ENCODE measurements at regions not wholly inside any gene's neighbourhood (a gene's known extent, or its start where the extent isn't known, plus 50 kb on each side); places are given as distances from the start of the nearest gene placed in this dataset.

GRCh38 chr6:51273228-51273961, 454.7 kb downstream of the TFAP2B start:
- no peak for TF ChIP-seq CTCF (IDR thresholded peaks at IDR 0.05; ENCODE audit: borderline replicate concordance, insufficient read depth, low read depth, low read length)
- H3K4me3 ChIP-seq (ENCODE audit: low read depth, low read length) = no peak overlapping the region

GRCh38 chr6:51277474-51277873, 458.8 kb downstream of the TFAP2B start:
- no peak for TF ChIP-seq CTCF (IDR thresholded peaks at IDR 0.05; ENCODE audit: borderline replicate concordance, insufficient read depth, low read depth, low read length)
- no peak overlapping the region for H3K4me3 ChIP-seq (ENCODE audit: low read depth, low read length)

GRCh38 chr6:51282026-51282425, 463.4 kb downstream of the TFAP2B start:
- no peak overlapping the region for H3K4me3 ChIP-seq (ENCODE audit: low read depth, low read length)
- no peak for TF ChIP-seq CTCF (IDR thresholded peaks at IDR 0.05; ENCODE audit: borderline replicate concordance, insufficient read depth, low read depth, low read length)

- no peak for TF ChIP-seq CTCF (IDR thresholded peaks at IDR 0.05; ENCODE audit: borderline replicate concordance, insufficient read depth, low read depth, low read length)
- no peak overlapping the region for H3K4me3 ChIP-seq (ENCODE audit: low read depth, low read length)
Observed at GRCh38 chr6:51283723-51284355, 465.2 kb downstream of the TFAP2B start.

- no peak for TF ChIP-seq CTCF (IDR thresholded peaks at IDR 0.05; ENCODE audit: borderline replicate concordance, insufficient read depth, low read depth, low read length)
- H3K4me3 ChIP-seq (ENCODE audit: low read depth, low read length) = no peak overlapping the region
Observed at GRCh38 chr6:51285876-51286275, 467.2 kb downstream of the TFAP2B start.

GRCh38 chr6:51289041-51289440, 470.4 kb downstream of the TFAP2B start:
- no peak overlapping the region for H3K4me3 ChIP-seq (ENCODE audit: low read depth, low read length)
- TF ChIP-seq CTCF (IDR thresholded peaks at IDR 0.05; ENCODE audit: borderline replicate concordance, insufficient read depth, low read depth, low read length) = no peak

GRCh38 chr6:51292659-51293058, 474.0 kb downstream of the TFAP2B start:
- no peak overlapping the region for H3K4me3 ChIP-seq (ENCODE audit: low read depth, low read length)
- no peak for TF ChIP-seq CTCF (IDR thresholded peaks at IDR 0.05; ENCODE audit: borderline replicate concordance, insufficient read depth, low read depth, low read length)

Data from GM12875 (cell line).